Stimulated activated CD4-positive, alpha-beta T cell treated with anti-CD3 and anti-CD28 coated beads, Interleukin-4, amount 100 ng/mL, for 1 hour (primary cell): ENCODE measurements at regions not wholly inside any gene's neighbourhood (a gene's known extent, or its start where the extent isn't known, plus 50 kb on each side); places are given as distances from the start of the nearest gene placed in this dataset.
A peak's percentile ranks its signal among the peaks of the same experiment; 100 is the strongest.

ENCODE experiments used
- DNase-seq: peaks from one replicate; pipeline ENCODE4 v3.0.0-alpha.2; 2020

- DNase-seq: no peak
Observed at GRCh38 chr9:88077071-88077617, 61.1 kb downstream of the SPATA31C2 start.

- peak; percentile 43 for DNase-seq
Observed at GRCh38 chr9:88076286-88077070, 61.8 kb downstream of the SPATA31C2 start.

GRCh38 chr9:88075966-88076285 lies 62.3 kb downstream of the SPATA31C2 start:
- DNase-seq: no peak

- no peak for DNase-seq
Observed at GRCh38 chr9:88075506-88075905, 62.8 kb downstream of the SPATA31C2 start.

- DNase-seq: no peak
Observed at GRCh38 chr9:88074931-88075330, 63.3 kb downstream of the SPATA31C2 start.

GRCh38 chr9:88072831-88073375 lies 65.4 kb downstream of the SPATA31C2 start:
- no peak for DNase-seq

- DNase-seq: no peak
Observed at GRCh38 chr9:88071331-88071730, 66.9 kb downstream of the SPATA31C2 start.

GRCh38 chr9:88065619-88066018 lies 72.7 kb downstream of the SPATA31C2 start:
- DNase-seq: no peak

- DNase-seq: no peak
Observed at GRCh38 chr9:88064554-88064953, 73.7 kb downstream of the SPATA31C2 start.

- DNase-seq: no peak
Observed at GRCh38 chr9:88060746-88061145, 77.5 kb downstream of the SPATA31C2 start.

- DNase-seq: no peak
Observed at GRCh38 chr9:88059469-88059868, 78.8 kb downstream of the SPATA31C2 start.

GRCh38 chr9:88056876-88057275 lies 81.4 kb downstream of the SPATA31C2 start:
- no peak for DNase-seq

GRCh38 chr9:88053856-88054501 lies 79.6 kb upstream of the CDK20 start:
- DNase-seq: no peak

- no peak for DNase-seq
Observed at GRCh38 chr9:88052321-88052965, 78.1 kb upstream of the CDK20 start.

- DNase-seq: no peak
Observed at GRCh38 chr9:88051138-88051537, 76.8 kb upstream of the CDK20 start.

GRCh38 chr9:88049677-88050307 lies 75.5 kb upstream of the CDK20 start:
- no peak for DNase-seq

- DNase-seq: no peak
Observed at GRCh38 chr9:88046542-88046941, 72.2 kb upstream of the CDK20 start.

GRCh38 chr9:88045686-88046085 lies 71.4 kb upstream of the CDK20 start:
- DNase-seq: no peak

GRCh38 chr9:88044200-88044599 lies 69.9 kb upstream of the CDK20 start:
- no peak for DNase-seq

- DNase-seq: no peak
Observed at GRCh38 chr9:88043647-88044046, 69.3 kb upstream of the CDK20 start.

- no peak for DNase-seq
Observed at GRCh38 chr9:88041447-88041846, 67.1 kb upstream of the CDK20 start.

- DNase-seq: no peak
Observed at GRCh38 chr9:88037285-88037845, 63.0 kb upstream of the CDK20 start.

GRCh38 chr9:88034964-88035363 lies 60.6 kb upstream of the CDK20 start:
- DNase-seq: no peak
